ENCODE measurements at regions not wholly inside any gene's neighbourhood (a gene's known extent, or its start where the extent isn't known, plus 50 kb on each side); places are given as distances from the start of the nearest gene placed in this dataset.
"Not testable (repeated sequence)": the region's sequence is repeated elsewhere in the genome, so short reads cannot be mapped to it uniquely, and the experiment has no call there.

DNA sequence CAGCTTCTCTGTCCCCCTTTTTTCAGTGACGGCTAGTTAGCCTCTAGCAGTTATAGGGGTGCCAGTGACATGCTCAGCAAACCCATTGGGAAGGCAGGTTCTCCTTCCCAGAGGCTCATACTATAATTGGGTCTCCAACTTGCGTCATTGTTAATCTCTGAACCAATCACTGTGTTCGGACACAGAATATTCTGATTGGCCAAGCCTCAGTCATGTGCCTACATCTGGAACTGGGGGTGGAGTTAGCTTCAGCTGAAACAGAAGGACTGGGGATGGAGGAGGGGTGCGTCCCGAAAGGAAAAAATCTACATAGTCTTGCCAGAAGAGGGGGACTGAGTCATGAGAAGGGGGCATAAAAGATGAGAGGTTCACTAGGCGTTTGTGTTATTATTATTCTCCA, 165.6 kb downstream of the SUDS3 start:
- Histone ChIP-seq H3K4me1 (ENCODE audit: control insufficient read depth in 1 of 2, extremely low read depth in 1 of 2, insufficient read depth in 2 of 2, low read length in 2 of 2) (no peaks in the 10 kb centered on the region), H3K36me3 (ENCODE audit: control insufficient read depth in 2 of 2, extremely low read depth in 1 of 2, insufficient read depth in 1 of 2, low read length in 1 of 2) (no peaks in the 10 kb centered on the region), H3K27me3 (replicated peaks in 1 of 2; ENCODE audit: control insufficient read depth in 2 of 2, extremely low read depth in 1 of 2, insufficient read depth in 2 of 2, low read length in 1 of 2) (peaks cover 0 to 4% of the 10 kb centered on the region in 2 experiments), H3K4me3 (ENCODE audit: control insufficient read depth in 1 of 2, extremely low read depth in 1 of 2, low read length in 1 of 2) (no peak overlapping the region), H3K9me3 (no peaks in the 10 kb centered on the region), H3K27ac (ENCODE audit: low read length) (no peak overlapping the region)
- CTCF ChIA-PET: interaction anchor here in 1 of 2 donors (0.6 kb wide), 1 partner anchor 968 kb away, joined by 5 read pairs; no protein-coding TSS in a partner anchor
- H3K9me3 Mint-ChIP-seq: peaks cover 0 to 16% (median 2%) of the 10 kb centered on the region in 3 donors
- H3K36me3 Mint-ChIP-seq: no peaks in the 10 kb centered on the region
- WGBS (ENCODE audit: insufficient coverage): 100% methylated on average over 1 of the region's 6 CpGs
- no peak for ATAC-seq (replicated peaks in 1 of 4)
- POLR2A ChIA-PET: no interaction called here
- H3K27me3 Mint-ChIP-seq: peaks cover 2 to 7% of the 10 kb centered on the region in 2 donors
- H3K4me3 Mint-ChIP-seq: no peak overlapping the region
- no peaks in the 10 kb centered on the region for H3K4me1 Mint-ChIP-seq
- H3K27ac Mint-ChIP-seq: no peak overlapping the region
- DNase-seq: no peak

DNA sequence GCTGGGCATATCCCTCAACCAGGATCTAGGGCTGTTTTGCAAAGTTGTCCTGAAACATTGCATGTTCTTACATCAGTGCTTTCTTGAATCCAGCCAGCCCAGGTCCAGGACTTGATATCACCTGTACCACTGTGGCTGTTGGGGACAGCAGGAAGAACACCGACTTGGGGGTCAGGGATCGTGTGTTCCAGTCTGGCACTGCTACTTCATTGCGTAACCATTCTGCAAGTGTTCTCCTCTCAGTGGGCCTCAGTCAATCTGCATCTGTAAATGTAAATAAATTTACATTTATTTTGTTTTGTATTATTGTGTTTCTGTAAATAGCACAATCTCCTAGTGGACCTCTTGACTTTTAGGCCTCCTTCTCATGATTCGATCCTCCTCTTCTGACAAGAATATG, 167.3 kb downstream of the SUDS3 start:
- Histone ChIP-seq H3K9me3 (no peaks in the 10 kb centered on the region), H3K4me1 (ENCODE audit: control insufficient read depth in 1 of 2, extremely low read depth in 1 of 2, insufficient read depth in 2 of 2, low read length in 2 of 2) (no peaks in the 10 kb centered on the region), H3K27ac (ENCODE audit: low read length) (no peak overlapping the region), H3K27me3 (replicated peaks in 1 of 2; ENCODE audit: control insufficient read depth in 2 of 2, extremely low read depth in 1 of 2, insufficient read depth in 2 of 2, low read length in 1 of 2) (no peaks in the 10 kb centered on the region), H3K36me3 (ENCODE audit: control insufficient read depth in 2 of 2, extremely low read depth in 1 of 2, insufficient read depth in 1 of 2, low read length in 1 of 2) (no peaks in the 10 kb centered on the region), H3K4me3 (ENCODE audit: control insufficient read depth in 1 of 2, extremely low read depth in 1 of 2, low read length in 1 of 2) (no peak overlapping the region)
- POLR2A ChIA-PET: no interaction called here
- Mint-ChIP-seq H3K27ac (no peak overlapping the region), H3K27me3 (peaks cover 3% of the 10 kb centered on the region in 2 donors), H3K36me3 (no peaks in the 10 kb centered on the region), H3K4me3 (no peak overlapping the region), H3K9me3 (peaks cover 0 to 18% (median 4%) of the 10 kb centered on the region in 3 donors), H3K4me1 (no peaks in the 10 kb centered on the region)
- no peak for DNase-seq
- ATAC-seq (replicated peaks in 1 of 4): no peak
- CTCF ChIA-PET: no interaction called here
- WGBS (ENCODE audit: insufficient coverage): no CpG with 5 or more reads among the region's 4 CpGs

DNA sequence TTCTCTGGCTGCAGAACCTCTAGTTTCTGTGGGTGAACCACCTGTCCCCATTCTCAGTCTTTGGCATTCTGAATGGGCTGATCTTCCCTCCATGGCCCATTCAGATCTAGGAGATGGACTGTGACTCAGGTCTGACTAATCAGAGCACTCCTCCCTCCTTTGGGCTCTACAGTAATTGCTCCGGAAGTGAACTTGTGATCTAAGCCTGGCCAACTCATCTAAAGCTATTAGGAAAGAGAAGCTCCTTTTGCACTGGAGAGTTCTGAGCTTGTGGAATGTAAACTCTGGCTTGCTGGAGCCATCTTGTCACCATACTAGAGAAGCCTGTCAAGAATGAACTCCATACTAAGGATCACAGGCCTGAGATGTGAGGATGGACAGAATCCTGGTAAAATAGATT, 168.2 kb downstream of the SUDS3 start:
- CTCF ChIA-PET: no interaction called here
- peaks cover 3 to 4% of the 10 kb centered on the region in 2 donors for H3K27me3 Mint-ChIP-seq
- no peak overlapping the region for H3K4me3 Mint-ChIP-seq

DNA sequence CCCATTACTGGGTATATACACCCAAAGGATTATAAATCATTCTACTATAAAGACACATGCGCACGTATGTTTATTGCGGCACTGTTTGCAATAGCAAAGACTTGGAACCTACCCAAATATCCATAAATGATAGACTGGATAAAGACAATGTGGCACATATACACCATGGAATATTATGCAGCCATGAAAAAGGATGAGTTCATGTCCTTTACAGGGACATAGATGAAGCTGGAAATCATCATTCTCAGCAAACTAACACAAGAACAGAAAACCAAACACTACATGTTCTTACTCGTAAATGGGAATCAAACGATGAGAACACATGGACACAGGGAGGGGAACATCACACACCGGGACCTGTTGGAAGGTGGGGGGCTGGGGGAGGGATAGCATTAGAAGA, 171.3 kb downstream of the SUDS3 start:
- no CpG with 5 or more reads among the region's 6 CpGs for WGBS (ENCODE audit: insufficient coverage)
- CTCF ChIA-PET; H3K4me3 ChIP-seq (ENCODE audit: control insufficient read depth in 1 of 2, extremely low read depth in 1 of 2, low read length in 1 of 2); H3K27ac ChIP-seq (ENCODE audit: low read length); H3K4me1 ChIP-seq (ENCODE audit: control insufficient read depth in 1 of 2, extremely low read depth in 1 of 2, insufficient read depth in 2 of 2, low read length in 2 of 2); H3K4me3 Mint-ChIP-seq; ATAC-seq (replicated peaks in 1 of 4); H3K4me1 Mint-ChIP-seq; POLR2A ChIA-PET; H3K9me3 ChIP-seq; H3K27me3 Mint-ChIP-seq; H3K27ac Mint-ChIP-seq; H3K27me3 ChIP-seq (replicated peaks in 1 of 2; ENCODE audit: control insufficient read depth in 2 of 2, extremely low read depth in 1 of 2, insufficient read depth in 2 of 2, low read length in 1 of 2); H3K36me3 ChIP-seq (ENCODE audit: control insufficient read depth in 2 of 2, extremely low read depth in 1 of 2, insufficient read depth in 1 of 2, low read length in 1 of 2); DNase-seq; H3K36me3 Mint-ChIP-seq: not testable (repeated sequence)
- H3K9me3 Mint-ChIP-seq: peaks cover 2 to 14% (median 4%) of the 10 kb centered on the region in 3 donors

More for the DNA sequence above, 168.2 kb downstream of the SUDS3 start:
- H3K4me3 ChIP-seq (ENCODE audit: control insufficient read depth in 1 of 2, extremely low read depth in 1 of 2, low read length in 1 of 2): no peak overlapping the region
- peaks cover 0 to 21% (median 4%) of the 10 kb centered on the region in 3 donors for H3K9me3 Mint-ChIP-seq
- no peak for ATAC-seq (replicated peaks in 1 of 4)
- POLR2A ChIA-PET: no interaction called here
- no peak overlapping the region for H3K27ac Mint-ChIP-seq
- no peak for DNase-seq
- no peaks in the 10 kb centered on the region for H3K36me3 ChIP-seq (ENCODE audit: control insufficient read depth in 2 of 2, extremely low read depth in 1 of 2, insufficient read depth in 1 of 2, low read length in 1 of 2)
- no peaks in the 10 kb centered on the region for H3K36me3 Mint-ChIP-seq
- no peaks in the 10 kb centered on the region for H3K9me3 ChIP-seq
- no peak overlapping the region for H3K27ac ChIP-seq (ENCODE audit: low read length)
- no peaks in the 10 kb centered on the region for H3K4me1 ChIP-seq (ENCODE audit: control insufficient read depth in 1 of 2, extremely low read depth in 1 of 2, insufficient read depth in 2 of 2, low read length in 2 of 2)
- WGBS (ENCODE audit: insufficient coverage): no CpG with 5 or more reads among the region's 1 CpG
- H3K4me1 Mint-ChIP-seq: no peaks in the 10 kb centered on the region
- no peaks in the 10 kb centered on the region for H3K27me3 ChIP-seq (replicated peaks in 1 of 2; ENCODE audit: control insufficient read depth in 2 of 2, extremely low read depth in 1 of 2, insufficient read depth in 2 of 2, low read length in 1 of 2)

DNA sequence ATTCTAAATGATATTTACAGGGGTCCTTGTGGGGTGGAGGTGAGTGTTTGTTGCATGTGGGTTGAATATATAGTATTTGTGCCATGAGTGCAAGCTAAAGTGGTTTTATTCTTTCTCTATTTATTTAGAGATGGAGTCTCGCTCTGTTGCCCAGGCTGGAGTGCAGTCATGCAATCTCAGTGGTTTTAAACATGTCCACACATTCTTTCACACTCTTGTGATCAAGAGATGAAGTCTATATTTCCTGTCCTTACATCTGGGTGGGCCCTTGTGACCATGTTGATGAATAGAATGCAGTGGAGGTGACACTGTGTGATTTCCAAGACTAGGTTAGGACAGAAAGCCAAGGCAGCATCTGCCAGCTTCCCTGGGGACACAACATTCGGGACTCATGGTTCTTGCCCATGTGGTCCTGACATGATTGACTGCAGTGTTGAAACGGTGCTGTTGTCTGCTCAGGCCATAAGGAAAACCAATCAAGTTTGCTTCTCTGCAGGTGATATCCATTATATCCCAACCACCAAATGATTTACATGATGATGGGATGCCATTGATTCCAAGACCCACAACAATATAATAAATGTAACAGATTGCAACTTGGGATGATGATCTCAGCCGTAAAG, 172.6 kb downstream of the SUDS3 start:
- Histone ChIP-seq H3K9me3 (no peaks in the 10 kb centered on the region), H3K27me3 (replicated peaks in 1 of 2; ENCODE audit: control insufficient read depth in 2 of 2, extremely low read depth in 1 of 2, insufficient read depth in 2 of 2, low read length in 1 of 2) (no peaks in the 10 kb centered on the region), H3K27ac (ENCODE audit: low read length) (no peak overlapping the region), H3K4me3 (ENCODE audit: control insufficient read depth in 1 of 2, extremely low read depth in 1 of 2, low read length in 1 of 2) (no peak overlapping the region), H3K4me1 (ENCODE audit: control insufficient read depth in 1 of 2, extremely low read depth in 1 of 2, insufficient read depth in 2 of 2, low read length in 2 of 2) (no peaks in the 10 kb centered on the region), H3K36me3 (ENCODE audit: control insufficient read depth in 2 of 2, extremely low read depth in 1 of 2, insufficient read depth in 1 of 2, low read length in 1 of 2) (no peaks in the 10 kb centered on the region)
- Mint-ChIP-seq H3K9me3 (peaks cover 4 to 19% (median 6%) of the 10 kb centered on the region in 3 donors), H3K4me3 (no peak overlapping the region), H3K36me3 (no peaks in the 10 kb centered on the region), H3K27me3 (peaks cover 3 to 7% of the 10 kb centered on the region in 2 donors), H3K27ac (no peak overlapping the region), H3K4me1 (no peaks in the 10 kb centered on the region)
- CTCF ChIA-PET: no interaction called here
- POLR2A ChIA-PET: no interaction called here
- DNase-seq: no peak
- 32% methylated on average over 2 of the region's 4 CpGs for WGBS (ENCODE audit: insufficient coverage)
- no peak for ATAC-seq (replicated peaks in 1 of 4)

DNA sequence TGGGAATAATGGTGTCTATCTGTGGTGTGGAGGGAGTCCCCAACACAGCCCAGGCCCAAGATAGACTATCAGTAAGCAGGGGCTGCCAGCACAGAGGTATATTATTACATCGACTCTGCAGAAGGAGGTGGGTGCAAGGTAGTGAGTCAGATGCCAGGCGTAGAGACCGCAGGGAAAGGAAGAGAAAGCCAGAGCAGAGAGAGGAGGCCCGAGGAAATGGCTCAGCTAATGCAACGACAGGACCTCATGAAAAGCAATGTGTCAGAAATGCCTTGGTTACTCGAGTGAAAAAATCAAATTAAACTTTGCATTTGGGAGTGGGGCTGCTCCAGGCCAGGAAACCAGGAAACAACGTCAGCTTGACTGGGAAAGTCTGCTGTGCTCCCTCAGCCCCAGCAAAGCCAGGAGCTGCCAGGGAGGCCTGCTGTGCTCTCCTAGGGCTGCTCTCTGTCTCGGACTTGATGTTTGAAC, 173.2 kb downstream of the SUDS3 start:
- Mint-ChIP-seq H3K27ac (no peak overlapping the region), H3K27me3 (peaks cover 3 to 7% of the 10 kb centered on the region in 2 donors), H3K9me3 (peaks cover 4 to 19% (median 7%) of the 10 kb centered on the region in 3 donors), H3K4me3 (no peak overlapping the region), H3K4me1 (no peaks in the 10 kb centered on the region), H3K36me3 (no peaks in the 10 kb centered on the region)
- POLR2A ChIA-PET: no interaction called here
- CTCF ChIA-PET: no interaction called here
- Histone ChIP-seq H3K9me3 (no peaks in the 10 kb centered on the region), H3K4me1 (ENCODE audit: control insufficient read depth in 1 of 2, extremely low read depth in 1 of 2, insufficient read depth in 2 of 2, low read length in 2 of 2) (no peaks in the 10 kb centered on the region), H3K4me3 (ENCODE audit: control insufficient read depth in 1 of 2, extremely low read depth in 1 of 2, low read length in 1 of 2) (no peak overlapping the region), H3K36me3 (ENCODE audit: control insufficient read depth in 2 of 2, extremely low read depth in 1 of 2, insufficient read depth in 1 of 2, low read length in 1 of 2) (no peaks in the 10 kb centered on the region), H3K27ac (ENCODE audit: low read length) (no peak overlapping the region), H3K27me3 (replicated peaks in 1 of 2; ENCODE audit: control insufficient read depth in 2 of 2, extremely low read depth in 1 of 2, insufficient read depth in 2 of 2, low read length in 1 of 2) (peaks cover 0 to 2% of the 10 kb centered on the region in 2 experiments)
- no peak for DNase-seq
- ATAC-seq (replicated peaks in 1 of 4): no peak
- WGBS (ENCODE audit: insufficient coverage): 69% methylated on average over 7 of the region's 8 CpGs

Data from T-cell (primary cell).